Omental fat pad (tissue), 3 donors: ENCODE measurements at regions not wholly inside any gene's neighbourhood (a gene's known extent, or its start where the extent isn't known, plus 50 kb on each side); places are given as distances from the start of the nearest gene placed in this dataset.

ENCODE experiments used
- ATAC-seq: fragments of 150-250 bp; one replicate; pipeline ENCODE4 v1.9.1; 2016; ENCODE audit warnings: mild to moderate bottlenecking, moderate library complexity; ENCODE audit not compliant: low FRiP score
- DNase-seq: peaks from one replicate; pipeline ENCODE4 v3.0.0-alpha.2; 2019; ENCODE audit warnings: low spot score
- TF ChIP-seq, protein P1 (sequence below), 3 donors: fragments of 450-650 bp; IDR thresholded peaks; one replicate each; pipeline ENCODE4 v1.5.1; 2016 to 2017; ENCODE audit warnings: antibody characterized with exemption in 3 of 3, mild to moderate bottlenecking in 3 of 3, moderate library complexity in 2 of 3

- ATAC-seq: no peak
- DNase-seq: no peak
- TF ChIP-seq, protein P1, sequence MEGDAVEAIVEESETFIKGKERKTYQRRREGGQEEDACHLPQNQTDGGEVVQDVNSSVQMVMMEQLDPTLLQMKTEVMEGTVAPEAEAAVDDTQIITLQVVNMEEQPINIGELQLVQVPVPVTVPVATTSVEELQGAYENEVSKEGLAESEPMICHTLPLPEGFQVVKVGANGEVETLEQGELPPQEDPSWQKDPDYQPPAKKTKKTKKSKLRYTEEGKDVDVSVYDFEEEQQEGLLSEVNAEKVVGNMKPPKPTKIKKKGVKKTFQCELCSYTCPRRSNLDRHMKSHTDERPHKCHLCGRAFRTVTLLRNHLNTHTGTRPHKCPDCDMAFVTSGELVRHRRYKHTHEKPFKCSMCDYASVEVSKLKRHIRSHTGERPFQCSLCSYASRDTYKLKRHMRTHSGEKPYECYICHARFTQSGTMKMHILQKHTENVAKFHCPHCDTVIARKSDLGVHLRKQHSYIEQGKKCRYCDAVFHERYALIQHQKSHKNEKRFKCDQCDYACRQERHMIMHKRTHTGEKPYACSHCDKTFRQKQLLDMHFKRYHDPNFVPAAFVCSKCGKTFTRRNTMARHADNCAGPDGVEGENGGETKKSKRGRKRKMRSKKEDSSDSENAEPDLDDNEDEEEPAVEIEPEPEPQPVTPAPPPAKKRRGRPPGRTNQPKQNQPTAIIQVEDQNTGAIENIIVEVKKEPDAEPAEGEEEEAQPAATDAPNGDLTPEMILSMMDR (IDR thresholded peaks at IDR 0.05): no peak
These were observed 388.1 kb downstream of the EPM2A start for GRCh38 chr6:145347216-145347615.

GRCh38 chr6:145349950-145350510 is 385.3 kb downstream of the EPM2A start:
- TF ChIP-seq, protein P1 (IDR thresholded peaks at IDR 0.05): no peak
- DNase-seq (no peak), ATAC-seq (no peak)

GRCh38 chr6:145350928-145351327 is 384.4 kb downstream of the EPM2A start:
- TF ChIP-seq, protein P1 (IDR thresholded peaks at IDR 0.05): no peak
- DNase-seq (no peak), ATAC-seq (no peak)

- no peak for ATAC-seq
These were observed 382.8 kb downstream of the EPM2A start for GRCh38 chr6:145352382-145353080.

DNA sequence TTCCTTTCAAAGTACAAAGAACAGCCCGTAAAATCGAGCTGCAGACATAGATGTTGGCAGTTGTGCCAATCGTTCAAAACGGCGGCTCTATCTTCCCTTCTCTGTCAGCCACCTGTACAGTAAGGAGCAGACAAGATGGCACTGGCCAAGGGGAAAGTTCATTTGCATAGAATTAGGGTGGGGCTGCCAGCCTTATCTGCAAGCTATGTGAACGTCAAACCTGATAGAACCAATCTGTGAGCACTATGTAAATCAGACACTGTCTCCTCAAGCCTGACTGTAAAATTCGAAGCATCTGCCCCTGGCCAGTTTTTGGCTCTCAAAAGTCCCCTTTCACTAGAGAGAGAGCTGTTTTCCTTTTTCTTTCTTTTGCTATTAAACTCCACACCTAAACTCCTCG is 374.5 kb downstream of the EPM2A start:
- ATAC-seq (no peak), DNase-seq (no peak)
- TF ChIP-seq, protein P1 (IDR thresholded peaks at IDR 0.05): no peak

More at GRCh38 chr6:145352382-145353080, 382.8 kb downstream of the EPM2A start:
- no peak for DNase-seq
- TF ChIP-seq, protein P1 (IDR thresholded peaks at IDR 0.05): no peak

GRCh38 chr6:145367149-145367548 is 368.2 kb downstream of the EPM2A start:
- DNase-seq (no peak), ATAC-seq (no peak)
- TF ChIP-seq, protein P1 (IDR thresholded peaks at IDR 0.05): no peak

DNA sequence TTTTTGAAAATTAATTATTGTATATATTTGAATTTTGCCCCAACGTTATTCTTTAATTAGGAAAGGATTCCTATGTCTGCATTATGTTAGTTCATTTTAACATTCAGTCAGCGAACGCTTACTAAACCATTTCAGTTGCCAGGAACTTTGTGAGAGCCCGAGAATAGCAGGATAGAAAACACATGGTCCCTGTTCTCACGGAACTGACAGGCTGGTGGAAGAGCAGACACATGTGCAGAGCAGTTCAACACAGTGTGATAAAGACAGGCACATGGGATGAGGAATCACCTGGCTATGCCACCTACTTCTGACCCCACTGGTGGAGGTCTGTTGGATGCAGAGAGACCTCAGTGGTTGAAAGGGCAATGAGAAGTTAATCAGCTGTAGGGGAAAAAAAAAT is 367.2 kb downstream of the EPM2A start:
- ATAC-seq: no peak
- no peak for DNase-seq
- TF ChIP-seq, protein P1 (IDR thresholded peaks at IDR 0.05): no peak
